HepG2 (cell line): ENCODE measurements at regions not wholly inside any gene's neighbourhood (a gene's known extent, or its start where the extent isn't known, plus 50 kb on each side); places are given as distances from the start of the nearest gene placed in this dataset.
A peak's percentile ranks its signal among the peaks of the same experiment; 100 is the strongest.

Source experiments
- DDIT3 ChIP-seq: sonication (generic); formaldehyde crosslinking; IDR thresholded peaks from 2 replicates; pipeline ENCODE4 v1.4.0; 2020; ENCODE audit warnings: mild to moderate bottlenecking, missing genetic modification reagents
- HCFC1 ChIP-seq: fragments of 150-350 bp; IDR thresholded peaks from 2 replicates; pipeline ENCODE4 v1.6.1; 2014; ENCODE audit warnings: low read depth, low read length
- KLF13 ChIP-seq: sonication (generic); formaldehyde crosslinking; IDR thresholded peaks from 2 replicates; pipeline ENCODE4 v1.4.0; 2020; ENCODE audit warnings: mild to moderate bottlenecking, missing genetic modification reagents
- KLF16 ChIP-seq, 2 experiments: sonication (generic) in 1 of 2; formaldehyde crosslinking in 1 of 2; IDR thresholded peaks; 2 replicates each; pipeline versions ENCODE4 v1.6.1 to v1.8.0; 2016 to 2023; ENCODE audit warnings: missing genetic modification reagents in 2 of 2, missing compliant biosample characterization in 1 of 2
- MAFF ChIP-seq: IDR thresholded peaks from 2 replicates; pipeline ENCODE4 v1.6.1; 2011; ENCODE audit warnings: low read depth, low read length, improper control_type of control experiment
- MATR3 ChIP-seq: sonication (generic); formaldehyde crosslinking; IDR thresholded peaks from 2 replicates; pipeline ENCODE4 v1.4.0; 2020; ENCODE audit warnings: missing genetic modification reagents
- SMAD9 ChIP-seq: sonication (generic); formaldehyde crosslinking; IDR thresholded peaks from 2 replicates; pipeline ENCODE4 v1.5.1; 2020; ENCODE audit warnings: mild to moderate bottlenecking, missing genetic modification reagents
- USF2 ChIP-seq, 2 experiments: sonication (generic) in 1 of 2; formaldehyde crosslinking in 1 of 2; IDR thresholded peaks; 2 replicates each; pipeline versions ENCODE4 v1.5.1 to v1.6.1; 2011 to 2020; ENCODE audit warnings: borderline replicate concordance in 1 of 2, low read depth in 1 of 2, low read length in 1 of 2, mild to moderate bottlenecking in 1 of 2, missing genetic modification reagents in 1 of 2, moderate library complexity in 1 of 2
- ZFX ChIP-seq: sonication (generic); formaldehyde crosslinking; IDR thresholded peaks from 2 replicates; pipeline ENCODE4 v1.4.0; 2020; ENCODE audit warnings: mild to moderate bottlenecking, low read depth, missing genetic modification reagents, moderate library complexity
- ZNF160 ChIP-seq: sonication (generic); formaldehyde crosslinking; IDR thresholded peaks from 2 replicates; pipeline ENCODE4 v1.8.0; 2022; ENCODE audit warnings: mild to moderate bottlenecking, inconsistent platforms, missing genetic modification reagents
- ZNF724P ChIP-seq: sonication (generic); formaldehyde crosslinking; IDR thresholded peaks from 2 replicates; pipeline ENCODE4 v1.8.0; 2022; ENCODE audit warnings: missing genetic modification reagents, borderline replicate concordance
- TF ChIP-seq, protein P1 (sequence below): sonication (generic); formaldehyde crosslinking; IDR thresholded peaks from 2 replicates; pipeline ENCODE4 v1.5.1; 2020; ENCODE audit warnings: mild to moderate bottlenecking, moderate library complexity, missing genetic modification reagents
- TF ChIP-seq, protein P2 (sequence below): sonication (generic); formaldehyde crosslinking; IDR thresholded peaks from 2 replicates; pipeline ENCODE4 v1.5.1; 2020; ENCODE audit warnings: mild to moderate bottlenecking, missing genetic modification reagents

DNA sequence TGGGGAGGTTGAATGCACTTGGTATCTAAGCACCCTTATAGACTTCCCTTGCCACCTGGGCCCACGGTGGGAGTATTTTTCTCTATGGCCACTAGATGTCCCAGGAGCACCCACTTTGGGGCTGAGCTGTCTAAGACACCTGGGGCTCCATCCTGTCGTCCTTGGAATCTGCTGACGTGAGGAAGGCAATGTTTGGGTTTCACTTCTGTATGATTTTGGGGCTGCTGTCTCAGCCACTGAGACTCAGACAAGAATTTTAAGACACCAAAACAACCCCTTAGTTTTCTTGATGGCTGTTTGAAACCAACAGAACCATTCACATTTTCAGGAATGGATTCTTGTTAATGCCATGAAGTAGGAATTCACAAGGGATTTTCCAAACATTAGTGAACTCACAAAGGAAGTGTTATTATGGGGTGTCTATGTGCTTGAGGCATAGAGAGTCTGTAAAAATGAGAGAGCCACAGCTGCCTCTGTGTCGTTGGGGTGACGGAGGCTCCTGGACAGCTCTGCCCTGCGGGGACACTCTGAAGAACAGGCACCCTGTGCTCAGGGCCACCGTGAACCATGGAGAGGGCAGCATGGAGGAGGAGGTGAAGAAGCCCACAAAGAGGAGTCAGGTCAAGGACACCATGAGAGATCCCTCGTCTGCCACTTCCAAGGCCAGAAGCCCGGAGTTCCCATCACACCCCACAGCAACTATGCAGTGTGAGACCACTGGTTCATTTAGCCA, 106.8 kb upstream of the SPATA13 start (continued):
- TF ChIP-seq, protein P1, sequence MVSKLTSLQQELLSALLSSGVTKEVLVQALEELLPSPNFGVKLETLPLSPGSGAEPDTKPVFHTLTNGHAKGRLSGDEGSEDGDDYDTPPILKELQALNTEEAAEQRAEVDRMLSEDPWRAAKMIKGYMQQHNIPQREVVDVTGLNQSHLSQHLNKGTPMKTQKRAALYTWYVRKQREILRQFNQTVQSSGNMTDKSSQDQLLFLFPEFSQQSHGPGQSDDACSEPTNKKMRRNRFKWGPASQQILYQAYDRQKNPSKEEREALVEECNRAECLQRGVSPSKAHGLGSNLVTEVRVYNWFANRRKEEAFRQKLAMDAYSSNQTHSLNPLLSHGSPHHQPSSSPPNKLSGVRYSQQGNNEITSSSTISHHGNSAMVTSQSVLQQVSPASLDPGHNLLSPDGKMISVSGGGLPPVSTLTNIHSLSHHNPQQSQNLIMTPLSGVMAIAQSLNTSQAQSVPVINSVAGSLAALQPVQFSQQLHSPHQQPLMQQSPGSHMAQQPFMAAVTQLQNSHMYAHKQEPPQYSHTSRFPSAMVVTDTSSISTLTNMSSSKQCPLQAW: no peak
- no peak for TF ChIP-seq USF2 (IDR thresholded peaks at IDR 0.05; ENCODE audit: low read depth, low read length)
- no peak for TF ChIP-seq USF2 (CRISPR knock-in tag; IDR thresholded peaks at IDR 0.05; ENCODE audit: borderline replicate concordance)
- peak; percentile 28; the same call in 1 of the 2 replicates for TF ChIP-seq MAFF
- no peak for TF ChIP-seq MATR3 (CRISPR knock-in tag)
- 0 out of 4 replicates have a peak, but pooled peaks of 1 of the 2 experiments have one; percentile 32 for TF ChIP-seq KLF16 (CRISPR knock-in tag; IDR thresholded peaks at IDR 0.05)
- TF ChIP-seq ZNF160: no peak
- TF ChIP-seq, protein P2, sequence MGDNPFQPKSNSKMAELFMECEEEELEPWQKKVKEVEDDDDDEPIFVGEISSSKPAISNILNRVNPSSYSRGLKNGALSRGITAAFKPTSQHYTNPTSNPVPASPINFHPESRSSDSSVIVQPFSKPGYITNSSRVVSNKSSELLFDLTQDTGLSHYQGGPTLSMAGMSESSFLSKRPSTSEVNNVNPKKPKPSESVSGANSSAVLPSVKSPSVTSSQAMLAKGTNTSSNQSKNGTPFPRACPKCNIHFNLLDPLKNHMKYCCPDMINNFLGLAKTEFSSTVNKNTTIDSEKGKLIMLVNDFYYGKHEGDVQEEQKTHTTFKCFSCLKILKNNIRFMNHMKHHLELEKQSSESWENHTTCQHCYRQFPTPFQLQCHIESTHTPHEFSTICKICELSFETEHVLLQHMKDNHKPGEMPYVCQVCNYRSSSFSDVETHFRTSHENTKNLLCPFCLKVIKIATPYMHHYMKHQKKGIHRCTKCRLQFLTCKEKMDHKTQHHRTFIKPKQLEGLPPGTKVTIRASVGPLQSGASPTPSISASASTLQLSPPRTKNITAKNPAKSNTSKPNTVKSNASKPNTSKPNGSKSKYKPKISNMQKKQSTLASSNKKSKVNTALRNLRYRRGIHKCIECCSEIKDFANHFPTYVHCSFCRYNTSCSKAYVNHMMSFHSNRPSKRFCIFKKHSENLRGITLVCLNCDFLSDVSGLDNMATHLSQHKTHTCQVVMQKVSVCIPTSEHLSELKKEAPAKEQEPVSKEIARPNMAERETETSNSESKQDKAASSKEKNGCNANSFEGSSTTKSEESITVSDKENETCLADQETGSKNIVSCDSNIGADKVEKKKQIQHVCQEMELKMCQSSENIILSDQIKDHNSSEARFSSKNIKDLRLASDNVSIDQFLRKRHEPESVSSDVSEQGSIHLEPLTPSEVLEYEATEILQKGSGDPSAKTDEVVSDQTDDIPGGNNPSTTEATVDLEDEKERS (CRISPR knock-in tag): no peak
- no peak for TF ChIP-seq SMAD9
- no peak for TF ChIP-seq DDIT3
- no peak for TF ChIP-seq KLF13 (CRISPR knock-in tag)
- no peak for TF ChIP-seq ZFX (CRISPR knock-in tag)
- TF ChIP-seq HCFC1: no peak
- no peak for TF ChIP-seq ZNF724P
